Stomach smooth muscle (tissue), 2 donors: ENCODE measurements at regions not wholly inside any gene's neighbourhood (a gene's known extent, or its start where the extent isn't known, plus 50 kb on each side); places are given as distances from the start of the nearest gene placed in this dataset.

ENCODE experiments used
- H3K27ac ChIP-seq: one replicate; pipeline ENCODE4 v1.7.0; 2013; ENCODE audit warnings: mild to moderate bottlenecking, low read length, inconsistent platforms
- H3K27me3 ChIP-seq, 2 donors: one replicate each; pipeline ENCODE4 v1.7.0; 2013; ENCODE audit warnings: low read length in 2 of 2; ENCODE audit not compliant: insufficient read depth in 2 of 2, control insufficient read depth in 1 of 2
- H3K36me3 ChIP-seq, 2 donors: one replicate each; pipeline ENCODE4 v1.7.0; 2013; ENCODE audit warnings: low read length in 2 of 2; ENCODE audit not compliant: control insufficient read depth in 2 of 2, insufficient read depth in 2 of 2
- H3K4me1 ChIP-seq: one replicate; pipeline ENCODE4 v1.7.0; 2013; ENCODE audit warnings: low read length; ENCODE audit not compliant: control insufficient read depth, insufficient read depth
- H3K4me3 ChIP-seq, 2 donors: one replicate each; pipeline ENCODE4 v1.7.0; 2013; ENCODE audit warnings: low read length in 2 of 2
- H3K9ac ChIP-seq, 2 donors: one replicate each; pipeline ENCODE4 v1.7.0; 2013; ENCODE audit warnings: low read length in 2 of 2, mild to moderate bottlenecking in 1 of 2
- H3K9me3 ChIP-seq, 2 donors: one replicate each; pipeline ENCODE4 v1.7.0; 2013; ENCODE audit warnings: low read length in 2 of 2; ENCODE audit not compliant: control insufficient read depth in 2 of 2
- donor health status: healthy.
- donor health status: Pancreatic carcinoma.

- Histone ChIP-seq H3K27me3 (no peaks in the 10 kb centered on the region), H3K9me3 (no peaks in the 10 kb centered on the region), H3K4me1 (peaks cover 3% of the 10 kb centered on the region), H3K27ac (no peak overlapping the region), H3K4me3 (no peak overlapping the region), H3K9ac (no peak overlapping the region), H3K36me3 (no peaks in the 10 kb centered on the region)
These were observed 70.3 kb upstream of the HDAC9 start for GRCh38 chr7:18425227-18425626.

GRCh38 chr7:18425838-18426445 lies 69.6 kb upstream of the HDAC9 start:
- Histone ChIP-seq H3K36me3 (no peaks in the 10 kb centered on the region), H3K4me1 (peaks cover 3% of the 10 kb centered on the region), H3K27me3 (no peaks in the 10 kb centered on the region), H3K4me3 (no peak overlapping the region), H3K9me3 (no peaks in the 10 kb centered on the region), H3K27ac (no peak overlapping the region), H3K9ac (no peak overlapping the region)

GRCh38 chr7:18426564-18427226 lies 68.9 kb upstream of the HDAC9 start:
- no peak overlapping the region for H3K4me3 ChIP-seq
- H3K27ac ChIP-seq = no peak overlapping the region
- H3K36me3 ChIP-seq = no peaks in the 10 kb centered on the region
- H3K9me3 ChIP-seq = no peaks in the 10 kb centered on the region
- peaks cover 3% of the 10 kb centered on the region for H3K4me1 ChIP-seq
- no peaks in the 10 kb centered on the region for H3K27me3 ChIP-seq
- H3K9ac ChIP-seq = no peak overlapping the region

GRCh38 chr7:18429547-18429946 lies 66.0 kb upstream of the HDAC9 start:
- no peak overlapping the region for H3K4me3 ChIP-seq
- H3K9ac ChIP-seq = no peak overlapping the region
- H3K4me1 ChIP-seq = no peaks in the 10 kb centered on the region
- no peak overlapping the region for H3K27ac ChIP-seq
- no peaks in the 10 kb centered on the region for H3K36me3 ChIP-seq
- H3K9me3 ChIP-seq = no peaks in the 10 kb centered on the region
- H3K27me3 ChIP-seq = no peaks in the 10 kb centered on the region

GRCh38 chr7:18430810-18431209 lies 64.7 kb upstream of the HDAC9 start:
- no peak overlapping the region for H3K4me3 ChIP-seq
- no peaks in the 10 kb centered on the region for H3K4me1 ChIP-seq
- no peak overlapping the region for H3K9ac ChIP-seq
- no peaks in the 10 kb centered on the region for H3K9me3 ChIP-seq
- no peaks in the 10 kb centered on the region for H3K27me3 ChIP-seq
- no peaks in the 10 kb centered on the region for H3K36me3 ChIP-seq
- no peak overlapping the region for H3K27ac ChIP-seq

GRCh38 chr7:18434171-18434570 lies 61.4 kb upstream of the HDAC9 start:
- H3K27ac ChIP-seq = no peak overlapping the region
- no peaks in the 10 kb centered on the region for H3K9me3 ChIP-seq
- H3K27me3 ChIP-seq = no peaks in the 10 kb centered on the region
- no peaks in the 10 kb centered on the region for H3K4me1 ChIP-seq
- no peak overlapping the region for H3K4me3 ChIP-seq
- no peaks in the 10 kb centered on the region for H3K36me3 ChIP-seq
- H3K9ac ChIP-seq = no peak overlapping the region

- no peaks in the 10 kb centered on the region for H3K36me3 ChIP-seq
- H3K27ac ChIP-seq = no peak overlapping the region
- H3K4me1 ChIP-seq = no peaks in the 10 kb centered on the region
- no peak overlapping the region for H3K9ac ChIP-seq
- H3K4me3 ChIP-seq = no peak overlapping the region
- no peaks in the 10 kb centered on the region for H3K27me3 ChIP-seq
- H3K9me3 ChIP-seq = no peaks in the 10 kb centered on the region
These were observed 58.4 kb upstream of the HDAC9 start for GRCh38 chr7:18437101-18437500.

- no peak overlapping the region for H3K27ac ChIP-seq
- no peaks in the 10 kb centered on the region for H3K36me3 ChIP-seq
- H3K27me3 ChIP-seq = no peaks in the 10 kb centered on the region
- no peak overlapping the region for H3K4me3 ChIP-seq
- H3K4me1 ChIP-seq = no peaks in the 10 kb centered on the region
- H3K9ac ChIP-seq = no peak overlapping the region
- H3K9me3 ChIP-seq = no peaks in the 10 kb centered on the region
These were observed 54.6 kb upstream of the HDAC9 start for GRCh38 chr7:18440934-18441333.

- H3K9ac ChIP-seq = no peak overlapping the region
- H3K27ac ChIP-seq = no peak overlapping the region
- H3K9me3 ChIP-seq = no peaks in the 10 kb centered on the region
- H3K36me3 ChIP-seq = no peaks in the 10 kb centered on the region
- no peaks in the 10 kb centered on the region for H3K4me1 ChIP-seq
- no peaks in the 10 kb centered on the region for H3K27me3 ChIP-seq
- H3K4me3 ChIP-seq = no peak overlapping the region
These were observed 50.7 kb upstream of the HDAC9 start for GRCh38 chr7:18444826-18445225.

GRCh38 chr7:18445483-18445882 lies 50.1 kb upstream of the HDAC9 start:
- Histone ChIP-seq H3K9ac (no peak overlapping the region), H3K4me1 (no peaks in the 10 kb centered on the region), H3K9me3 (no peaks in the 10 kb centered on the region), H3K36me3 (no peaks in the 10 kb centered on the region), H3K4me3 (no peak overlapping the region), H3K27ac (no peak overlapping the region), H3K27me3 (no peaks in the 10 kb centered on the region)
